Astrocyte of the spinal cord (primary cell): ENCODE measurements at regions not wholly inside any gene's neighbourhood (a gene's known extent, or its start where the extent isn't known, plus 50 kb on each side); places are given as distances from the start of the nearest gene placed in this dataset.

Experiments used
- DNase-seq: peaks from one replicate; pipeline ENCODE4 v3.0.0; 2011; ENCODE audit warnings: low read depth, low spot score
- H3K4me3 ChIP-seq: 2 replicates; pipeline ENCODE4 v1.5.1; 2011; ENCODE audit warnings: low read depth, mild to moderate bottlenecking, low read length, moderate library complexity
- CTCF ChIP-seq: IDR thresholded peaks from 2 replicates; pipeline ENCODE4 v1.5.1; 2012; ENCODE audit warnings: low read depth, mild to moderate bottlenecking, low read length, inconsistent platforms
- in situ Hi-C: cut with HindIII; loops from 2 replicates; pipeline ENCODE4 v1.10.0; 2017; ENCODE audit warnings: low sequenced_read_pairs

DNA sequence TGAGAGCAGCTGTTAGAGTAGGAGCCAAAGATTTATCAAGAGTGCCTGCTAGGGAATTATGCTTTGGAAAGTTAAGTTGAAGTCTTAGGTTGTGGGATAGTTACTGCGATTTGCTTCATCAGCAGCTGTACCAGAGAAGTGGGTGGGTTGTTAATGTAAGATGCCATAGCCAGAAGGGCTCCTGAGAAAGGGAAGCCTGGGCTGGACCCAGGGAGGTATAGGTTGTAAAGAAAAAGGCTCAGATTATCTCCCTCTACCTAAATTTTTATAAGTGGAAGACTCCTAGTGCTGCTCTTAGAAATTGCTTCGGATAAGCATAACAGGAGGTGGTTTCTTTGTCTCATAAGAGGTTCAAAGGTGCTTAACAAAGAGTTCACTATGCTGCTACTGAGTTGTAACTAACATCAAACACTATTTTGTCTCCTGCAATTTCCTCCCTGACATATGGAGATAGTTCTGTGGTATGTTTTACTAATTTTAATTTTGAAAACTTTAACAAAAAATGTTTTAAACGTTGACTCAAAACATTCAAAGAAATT lies 356.9 kb downstream of the DTHD1 start:
- no peak overlapping the region for H3K4me3 ChIP-seq
- in situ Hi-C loops = no loop called here
- DNase-seq = no peak
- no peak for TF ChIP-seq CTCF

- in situ Hi-C loops = no loop called here
- no peak for DNase-seq
- H3K4me3 ChIP-seq = no peak overlapping the region
- no peak for TF ChIP-seq CTCF
Measured at GRCh38 chr4:36640876-36641275, 359.5 kb downstream of the DTHD1 start.

- no peak for DNase-seq
- TF ChIP-seq CTCF = no peak
Measured at GRCh38 chr4:36651253-36651652, 369.8 kb downstream of the DTHD1 start.

DNA sequence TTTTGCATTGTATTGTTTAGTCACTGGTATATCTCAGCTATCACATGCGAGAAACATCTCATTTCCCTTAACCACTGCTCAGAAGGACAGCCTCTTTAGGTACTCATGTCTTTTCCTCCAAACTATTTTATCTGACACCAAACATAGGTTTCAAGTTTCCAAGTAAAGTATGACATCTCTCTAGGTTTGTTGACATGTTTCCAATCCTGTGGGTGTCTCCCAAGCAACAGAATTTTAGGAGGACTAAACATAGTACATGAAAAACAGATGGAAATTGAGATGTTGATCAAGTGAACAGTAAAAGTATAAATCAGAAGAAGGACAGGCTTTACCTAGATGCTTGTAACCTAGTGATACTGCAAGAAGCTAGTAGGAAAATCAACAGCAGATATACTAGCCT lies 371.4 kb downstream of the DTHD1 start:
- in situ Hi-C loops = no loop called here
- DNase-seq = no peak
- H3K4me3 ChIP-seq = no peak overlapping the region
- TF ChIP-seq CTCF = no peak

More at GRCh38 chr4:36651253-36651652, 369.8 kb downstream of the DTHD1 start:
- no peak overlapping the region for H3K4me3 ChIP-seq
- in situ Hi-C loops = no loop called here

GRCh38 chr4:36665985-36666527 lies 384.6 kb downstream of the DTHD1 start:
- no peak for DNase-seq
- TF ChIP-seq CTCF = no peak
- in situ Hi-C loops = no loop called here
- no peak overlapping the region for H3K4me3 ChIP-seq

DNA sequence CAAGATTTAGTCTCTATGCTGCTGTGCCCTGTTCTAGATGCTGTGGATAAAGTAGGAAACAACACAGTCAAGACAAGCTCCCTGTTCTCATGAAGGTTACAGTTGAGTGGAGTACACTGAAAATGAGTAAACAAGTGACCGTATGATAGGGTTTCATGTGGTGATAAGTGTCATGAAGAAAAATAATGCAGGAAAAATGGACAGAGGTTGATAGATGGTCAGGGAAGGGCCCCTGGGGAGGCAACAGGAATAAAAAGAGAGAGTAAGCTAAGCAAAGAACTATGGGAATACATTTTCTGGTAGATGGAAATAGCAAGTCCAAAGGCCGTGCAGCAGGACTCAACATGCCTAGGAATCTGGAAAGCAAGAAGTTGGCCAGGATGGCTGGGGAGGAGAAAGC lies 394.0 kb downstream of the DTHD1 start:
- no peak for TF ChIP-seq CTCF
- no peak overlapping the region for H3K4me3 ChIP-seq
- no peak for DNase-seq
- in situ Hi-C loops = no loop called here
